Esophagus squamous epithelium (tissue), 4 donors: ENCODE measurements at regions not wholly inside any gene's neighbourhood (a gene's known extent, or its start where the extent isn't known, plus 50 kb on each side); places are given as distances from the start of the nearest gene placed in this dataset.

Experiments
- CTCF ChIP-seq, 6 experiments: fragments of 450-650 bp in 4 of 6; fragments of 200-600 bp in 2 of 6; sonication (generic) in 2 of 6; IDR thresholded peaks; one replicate each; pipeline ENCODE4 v1.5.1; 2016 to 2019; ENCODE audit warnings: antibody characterized with exemption in 6 of 6, mild to moderate bottlenecking in 4 of 6, moderate library complexity in 4 of 6
- POLR2A ChIP-seq, 4 donors: fragments of 450-650 bp; IDR thresholded peaks; one replicate each; pipeline ENCODE4 v1.6.1; 2017; ENCODE audit warnings: antibody characterized with exemption in 4 of 4, mild to moderate bottlenecking in 4 of 4, moderate library complexity in 3 of 4

- TF ChIP-seq CTCF (IDR thresholded peaks at IDR 0.05) (no peak), POLR2A (IDR thresholded peaks at IDR 0.05) (no peak)
These were observed 230.2 kb upstream of the AJAP1 start for GRCh38 chr1:4424254-4424653.
